Nephron (organoid): ENCODE measurements at regions not wholly inside any gene's neighbourhood (a gene's known extent, or its start where the extent isn't known, plus 50 kb on each side); places are given as distances from the start of the nearest gene placed in this dataset.
"Not testable (repeated sequence)": the region's sequence is repeated elsewhere in the genome, so short reads cannot be mapped to it uniquely, and the experiment has no call there.

ENCODE experiments used
- H3K27ac Mint-ChIP-seq, 3 experiments: 2 replicates each; pipeline ENCODE4 v1.8.0; 2020; ENCODE audit warnings: mixed read lengths in 3 of 3, mild to moderate bottlenecking in 2 of 3, moderate library complexity in 1 of 3
- H3K27me3 Mint-ChIP-seq: 2 replicates; pipeline ENCODE4 v1.8.0; 2021; ENCODE audit warnings: low read depth, mild to moderate bottlenecking, moderate library complexity, mixed read lengths
- H3K36me3 Mint-ChIP-seq: 2 replicates; pipeline ENCODE4 v1.8.0; 2020; ENCODE audit warnings: low read depth, mixed read lengths
- H3K4me1 Mint-ChIP-seq: 2 replicates; pipeline ENCODE4 v1.8.0; 2020; ENCODE audit warnings: mixed read lengths
- H3K4me3 Mint-ChIP-seq, 3 experiments: 2 replicates each; pipeline ENCODE4 v1.8.0; 2020; ENCODE audit warnings: mild to moderate bottlenecking in 3 of 3, mixed read lengths in 3 of 3, moderate library complexity in 2 of 3
- H3K9me3 Mint-ChIP-seq: 2 replicates; pipeline ENCODE4 v1.8.0; 2020; ENCODE audit warnings: mixed read lengths
- TF ChIP-seq, protein P1 (sequence below), 3 experiments: fragments of 200-600 bp; sonication (generic); IDR thresholded peaks; one replicate each; pipeline ENCODE4 v1.5.0; 2021; ENCODE audit warnings: antibody characterized with exemption in 3 of 3; ENCODE audit not compliant: unreplicated experiment in 3 of 3

- Mint-ChIP-seq H3K4me1 (no peaks in the 10 kb centered on the region), H3K4me3 (no peak overlapping the region), H3K27ac (no peak overlapping the region), H3K9me3 (peaks cover under 1% of the 10 kb centered on the region), H3K36me3 (no peaks in the 10 kb centered on the region), H3K27me3 (peaks cover 3% of the 10 kb centered on the region)
- TF ChIP-seq, protein P1, sequence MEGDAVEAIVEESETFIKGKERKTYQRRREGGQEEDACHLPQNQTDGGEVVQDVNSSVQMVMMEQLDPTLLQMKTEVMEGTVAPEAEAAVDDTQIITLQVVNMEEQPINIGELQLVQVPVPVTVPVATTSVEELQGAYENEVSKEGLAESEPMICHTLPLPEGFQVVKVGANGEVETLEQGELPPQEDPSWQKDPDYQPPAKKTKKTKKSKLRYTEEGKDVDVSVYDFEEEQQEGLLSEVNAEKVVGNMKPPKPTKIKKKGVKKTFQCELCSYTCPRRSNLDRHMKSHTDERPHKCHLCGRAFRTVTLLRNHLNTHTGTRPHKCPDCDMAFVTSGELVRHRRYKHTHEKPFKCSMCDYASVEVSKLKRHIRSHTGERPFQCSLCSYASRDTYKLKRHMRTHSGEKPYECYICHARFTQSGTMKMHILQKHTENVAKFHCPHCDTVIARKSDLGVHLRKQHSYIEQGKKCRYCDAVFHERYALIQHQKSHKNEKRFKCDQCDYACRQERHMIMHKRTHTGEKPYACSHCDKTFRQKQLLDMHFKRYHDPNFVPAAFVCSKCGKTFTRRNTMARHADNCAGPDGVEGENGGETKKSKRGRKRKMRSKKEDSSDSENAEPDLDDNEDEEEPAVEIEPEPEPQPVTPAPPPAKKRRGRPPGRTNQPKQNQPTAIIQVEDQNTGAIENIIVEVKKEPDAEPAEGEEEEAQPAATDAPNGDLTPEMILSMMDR (IDR thresholded peaks at IDR 0.05; ENCODE audit: unreplicated experiment in 3 of 3): no peak
These were observed 330.9 kb downstream of the XPNPEP1 start for GRCh38 chr10:109592391-109592790.

DNA sequence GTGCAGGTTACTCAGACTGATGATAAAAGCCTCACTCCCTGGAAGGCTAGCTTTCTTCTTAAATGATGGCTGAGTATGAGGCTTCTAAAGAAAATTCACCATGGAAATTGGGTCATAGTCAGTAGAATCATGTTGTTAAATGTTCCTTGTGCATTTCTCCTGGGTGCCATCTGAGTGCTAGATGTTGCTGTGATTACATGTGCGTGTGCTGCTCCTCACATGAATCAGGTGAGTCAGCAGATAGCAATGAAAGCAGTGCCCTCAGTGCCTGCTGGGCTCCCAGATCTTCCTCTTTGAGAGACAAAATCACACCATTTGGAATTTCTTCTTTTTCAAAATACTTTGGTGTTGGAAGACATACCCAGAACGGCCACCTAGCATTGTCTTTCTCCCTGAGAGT is 331.7 kb downstream of the XPNPEP1 start:
- H3K27ac Mint-ChIP-seq: no peak overlapping the region
- peaks cover 3% of the 10 kb centered on the region for H3K27me3 Mint-ChIP-seq
- TF ChIP-seq, protein P1 (IDR thresholded peaks at IDR 0.05; ENCODE audit: unreplicated experiment in 3 of 3): no peak
- no peaks in the 10 kb centered on the region for H3K9me3 Mint-ChIP-seq
- H3K4me3 Mint-ChIP-seq: no peak overlapping the region
- H3K36me3 Mint-ChIP-seq: no peaks in the 10 kb centered on the region
- H3K4me1 Mint-ChIP-seq: no peaks in the 10 kb centered on the region

GRCh38 chr10:109588259-109588658 is 335.1 kb downstream of the XPNPEP1 start:
- Mint-ChIP-seq H3K4me1 (no peaks in the 10 kb centered on the region), H3K9me3 (no peaks in the 10 kb centered on the region), H3K4me3 (no peak overlapping the region), H3K36me3 (no peaks in the 10 kb centered on the region), H3K27ac (no peak overlapping the region), H3K27me3 (peaks cover 3% of the 10 kb centered on the region)
- TF ChIP-seq, protein P1 (IDR thresholded peaks at IDR 0.05; ENCODE audit: unreplicated experiment in 3 of 3): no peak

DNA sequence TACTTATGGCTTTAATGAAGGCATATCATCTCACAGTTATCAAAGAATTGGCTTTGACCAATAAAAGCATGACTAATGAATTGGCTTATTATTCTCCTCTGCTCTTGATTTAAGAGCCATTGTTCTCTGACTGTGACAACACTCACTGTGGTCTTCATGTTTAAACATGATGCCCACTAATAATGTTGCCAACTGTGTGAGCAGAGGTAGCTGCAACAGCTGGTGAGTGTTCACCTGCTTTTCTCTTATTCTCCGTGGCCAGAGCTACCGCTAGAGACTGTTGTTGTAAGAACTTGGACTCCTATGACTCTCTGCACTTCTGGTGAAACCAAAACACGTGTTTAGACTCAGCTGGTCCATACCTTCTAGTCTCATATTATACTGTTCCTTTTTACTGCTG is 335.9 kb downstream of the XPNPEP1 start:
- TF ChIP-seq, protein P1 (IDR thresholded peaks at IDR 0.05; ENCODE audit: unreplicated experiment in 3 of 3): no peak
- no peak overlapping the region for H3K4me3 Mint-ChIP-seq
- no peaks in the 10 kb centered on the region for H3K9me3 Mint-ChIP-seq
- H3K27ac Mint-ChIP-seq: no peak overlapping the region
- H3K27me3 Mint-ChIP-seq: peaks cover 3% of the 10 kb centered on the region
- H3K4me1 Mint-ChIP-seq: no peaks in the 10 kb centered on the region
- no peaks in the 10 kb centered on the region for H3K36me3 Mint-ChIP-seq

GRCh38 chr10:109556399-109556798 is 366.9 kb downstream of the XPNPEP1 start:
- H3K27me3 Mint-ChIP-seq: no peaks in the 10 kb centered on the region
- no peaks in the 10 kb centered on the region for H3K4me1 Mint-ChIP-seq
- TF ChIP-seq, protein P1 (IDR thresholded peaks at IDR 0.05; ENCODE audit: unreplicated experiment in 3 of 3): no peak
- no peak overlapping the region for H3K27ac Mint-ChIP-seq
- no peak overlapping the region for H3K4me3 Mint-ChIP-seq
- no peaks in the 10 kb centered on the region for H3K36me3 Mint-ChIP-seq
- H3K9me3 Mint-ChIP-seq: peaks cover 11% of the 10 kb centered on the region

- not testable (repeated sequence) for H3K9me3 Mint-ChIP-seq, H3K27ac Mint-ChIP-seq, H3K36me3 Mint-ChIP-seq, H3K27me3 Mint-ChIP-seq, H3K4me3 Mint-ChIP-seq, H3K4me1 Mint-ChIP-seq
These were observed 381.2 kb downstream of the XPNPEP1 start for GRCh38 chr10:109542050-109542603.
